CD4-positive, alpha-beta memory T cell (primary cell): ENCODE measurements at regions not wholly inside any gene's neighbourhood (a gene's known extent, or its start where the extent isn't known, plus 50 kb on each side); places are given as distances from the start of the nearest gene placed in this dataset.

ENCODE experiments used
- CTCF ChIA-PET: fragments of 350-600 bp; sonication (Branson Sonifier 250); formaldehyde crosslinking; loops from one replicate; lab custom pipeline; 2021; ENCODE audit warnings: inconsistent platforms; ENCODE audit not compliant: partially characterized antibody; lab: Charles Lee
- POLR2A ChIA-PET: fragments of 350-600 bp; sonication (Branson Sonifier 250); formaldehyde crosslinking; loops from one replicate; lab custom pipeline; 2021; ENCODE audit not compliant: partially characterized antibody; lab: Charles Lee
- DNase-seq, 5 donors: peaks; one replicate each; pipeline versions ENCODE4 v3.0.0 to v3.0.0-alpha.2; 2020 to 2022; ENCODE audit warnings: mixed read lengths in 1 of 5
- H3K27ac ChIP-seq: one replicate; pipeline ENCODE4 v1.7.0; 2013; ENCODE audit warnings: low read depth, low read length
- H3K27me3 ChIP-seq: 2 replicates; pipeline ENCODE4 v1.7.0; 2013; ENCODE audit warnings: mild to moderate bottlenecking, low read length, moderate library complexity; ENCODE audit not compliant: insufficient read depth
- H3K36me3 ChIP-seq: 2 replicates; pipeline ENCODE4 v1.7.0; 2013; ENCODE audit warnings: mild to moderate bottlenecking, low read length, moderate library complexity; ENCODE audit not compliant: insufficient read depth
- H3K4me1 ChIP-seq: 2 replicates; pipeline ENCODE4 v1.7.0; 2013; ENCODE audit warnings: mild to moderate bottlenecking, low read length, moderate library complexity; ENCODE audit not compliant: insufficient read depth
- H3K4me3 ChIP-seq, 2 donors: one replicate each; pipeline ENCODE4 v1.7.0; 2013; ENCODE audit warnings: low read length in 2 of 2, mild to moderate bottlenecking in 1 of 2
- H3K9me3 ChIP-seq, 2 donors: one replicate each; pipeline ENCODE4 v1.7.0; 2013; ENCODE audit warnings: low read length in 2 of 2, control low read depth in 1 of 2; ENCODE audit not compliant: control insufficient read depth in 1 of 2
- H3K27ac Mint-ChIP-seq, 7 donors: one replicate each; pipeline ENCODE4 v1.8.0; 2020 to 2021; ENCODE audit warnings: mixed read lengths in 7 of 7, mild to moderate bottlenecking in 6 of 7, inconsistent platforms in 3 of 7, moderate library complexity in 3 of 7
- H3K27me3 Mint-ChIP-seq, 2 donors: one replicate each; pipeline ENCODE4 v1.8.0; 2020 to 2021; ENCODE audit warnings: mixed read lengths in 2 of 2
- H3K36me3 Mint-ChIP-seq, 2 donors: one replicate each; pipeline ENCODE4 v1.8.0; 2020 to 2021; ENCODE audit warnings: mixed read lengths in 2 of 2, inconsistent platforms in 1 of 2, mild to moderate bottlenecking in 1 of 2
- H3K4me1 Mint-ChIP-seq, 4 donors: one replicate each; pipeline ENCODE4 v1.8.0; 2020 to 2021; ENCODE audit warnings: mixed read lengths in 4 of 4, mild to moderate bottlenecking in 1 of 4
- H3K4me3 Mint-ChIP-seq, 8 donors: one replicate each; pipeline ENCODE4 v1.8.0; 2020 to 2021; ENCODE audit warnings: mixed read lengths in 8 of 8, mild to moderate bottlenecking in 7 of 8, moderate library complexity in 6 of 8, inconsistent platforms in 3 of 8
- H3K9me3 Mint-ChIP-seq, 8 donors: one replicate each; pipeline ENCODE4 v1.8.0; 2020 to 2021; ENCODE audit warnings: mixed read lengths in 8 of 8, mild to moderate bottlenecking in 5 of 8, inconsistent platforms in 3 of 8, moderate library complexity in 1 of 8
- intact Hi-C: fragments of 100-400 bp; cut with micrococcal nuclease; formaldehyde crosslinking; loops from one replicate; pipeline ENCODE4 v1.15.1; 2023

DNA sequence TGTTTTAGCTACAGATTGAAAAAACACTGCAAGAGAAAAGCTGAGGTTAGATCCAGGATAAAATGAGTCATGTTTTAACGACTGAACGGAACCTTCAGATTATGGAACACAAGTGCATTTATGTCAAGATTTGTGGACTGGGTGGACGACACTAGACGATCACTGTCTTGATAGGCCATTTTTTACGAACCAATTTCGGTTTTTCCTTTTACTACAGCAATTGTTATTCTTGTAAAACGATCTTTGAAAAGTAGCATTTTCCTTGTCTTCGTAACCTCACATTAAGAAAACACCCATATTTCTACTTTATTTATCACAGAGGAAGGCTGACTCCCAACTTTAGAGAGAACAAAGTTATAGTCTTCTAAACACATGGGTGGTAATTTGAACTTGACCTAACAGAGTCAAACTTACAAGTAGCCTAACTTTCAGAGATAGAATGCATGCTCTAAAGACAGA, 294.2 kb upstream of the TCF21 start:
- no peak for DNase-seq
- H3K4me1 Mint-ChIP-seq = no peaks in the 10 kb centered on the region

DNA sequence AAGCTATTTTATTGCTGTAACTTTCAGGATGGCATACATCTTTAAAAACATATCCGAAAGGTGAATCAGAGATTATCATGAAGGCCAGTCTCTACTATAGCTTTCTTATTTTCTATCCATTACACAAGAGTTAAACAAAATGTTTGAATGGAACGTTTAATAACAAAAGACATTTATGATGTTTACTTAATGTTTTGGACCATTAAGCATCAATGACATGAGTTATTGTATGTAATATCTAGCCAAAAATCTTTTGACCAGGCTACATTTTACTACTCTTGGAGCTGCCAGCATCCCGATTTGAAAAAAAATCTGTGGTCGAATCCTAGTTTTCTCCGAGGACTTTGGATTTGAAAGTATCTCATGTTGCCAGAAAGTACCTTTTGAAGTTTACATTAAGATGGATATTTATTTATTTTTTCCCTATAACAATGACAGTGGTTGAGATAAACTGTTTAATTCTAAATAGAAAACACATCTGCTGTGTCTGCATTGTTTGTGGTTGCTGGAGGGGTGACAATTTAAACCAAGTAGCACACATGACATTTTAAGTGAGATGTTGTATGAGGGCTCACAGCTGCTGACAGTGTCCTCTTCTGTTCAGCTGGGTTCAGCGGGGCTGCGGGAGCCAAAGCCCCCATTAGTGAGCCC, 293.7 kb upstream of the TCF21 start:
- intact Hi-C loops = no loop called here
- ChIA-PET POLR2A (no interaction called here), CTCF (no interaction called here)
- no peak overlapping the region for H3K27ac ChIP-seq
- Mint-ChIP-seq H3K36me3 (no peaks in the 10 kb centered on the region), H3K9me3 (peaks cover 0 to 2% (median 0%) of the 10 kb centered on the region in 8 donors), H3K27me3 (peaks cover 0 to 1% of the 10 kb centered on the region in 2 donors), H3K4me3 (no peak overlapping the region), H3K4me1 (no peaks in the 10 kb centered on the region), H3K27ac (no peak overlapping the region)
- no peak overlapping the region for H3K4me3 ChIP-seq
- H3K9me3 ChIP-seq = no peaks in the 10 kb centered on the region
- H3K36me3 ChIP-seq = no peaks in the 10 kb centered on the region
- H3K4me1 ChIP-seq = no peaks in the 10 kb centered on the region
- no peaks in the 10 kb centered on the region for H3K27me3 ChIP-seq
- no peak for DNase-seq

More for the DNA sequence above, 294.2 kb upstream of the TCF21 start:
- H3K36me3 Mint-ChIP-seq = no peaks in the 10 kb centered on the region
- Histone ChIP-seq H3K27me3 (no peaks in the 10 kb centered on the region), H3K27ac (no peak overlapping the region), H3K36me3 (no peaks in the 10 kb centered on the region), H3K4me3 (no peak overlapping the region), H3K4me1 (no peaks in the 10 kb centered on the region), H3K9me3 (no peaks in the 10 kb centered on the region)
- no peak overlapping the region for H3K4me3 Mint-ChIP-seq
- no peak overlapping the region for H3K27ac Mint-ChIP-seq
- CTCF ChIA-PET = no interaction called here
- H3K27me3 Mint-ChIP-seq = peaks cover 0 to 1% of the 10 kb centered on the region in 2 donors
- intact Hi-C loops = no loop called here
- peaks cover 0 to 2% (median 0%) of the 10 kb centered on the region in 8 donors for H3K9me3 Mint-ChIP-seq
- POLR2A ChIA-PET = no interaction called here

DNA sequence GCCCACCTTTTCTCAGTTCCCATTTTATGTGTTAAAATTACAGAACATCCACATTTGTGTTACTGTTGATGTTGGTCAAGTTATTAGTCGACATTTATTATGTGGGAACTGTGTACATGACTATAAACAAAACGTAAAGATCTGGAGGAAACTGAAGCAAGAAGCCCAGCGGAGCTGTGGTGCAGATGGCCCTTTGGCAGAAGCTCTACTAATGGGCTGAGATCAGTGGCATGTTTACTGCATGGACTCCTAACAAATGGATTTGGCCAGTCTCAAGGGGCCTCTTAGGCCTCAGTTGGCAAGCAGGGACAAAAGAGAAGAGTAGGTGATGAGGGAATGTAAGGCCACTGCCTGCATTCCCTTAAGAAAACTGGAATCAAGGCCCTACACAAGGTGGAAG, 282.1 kb upstream of the TCF21 start:
- no peaks in the 10 kb centered on the region for H3K9me3 ChIP-seq
- H3K27ac ChIP-seq = no peak overlapping the region
- no peak overlapping the region for H3K4me3 ChIP-seq
- H3K27me3 ChIP-seq = no peaks in the 10 kb centered on the region
- peak in 1 of 5 donors; percentile 30 for DNase-seq
- H3K4me1 ChIP-seq = no peaks in the 10 kb centered on the region
- POLR2A ChIA-PET = no interaction called here
- Mint-ChIP-seq H3K27me3 (no peaks in the 10 kb centered on the region), H3K4me1 (no peaks in the 10 kb centered on the region), H3K9me3 (no peaks in the 10 kb centered on the region), H3K36me3 (no peaks in the 10 kb centered on the region), H3K27ac (no peak overlapping the region), H3K4me3 (no peak overlapping the region)
- CTCF ChIA-PET = no interaction called here
- intact Hi-C loops = no loop called here
- H3K36me3 ChIP-seq = no peaks in the 10 kb centered on the region

DNA sequence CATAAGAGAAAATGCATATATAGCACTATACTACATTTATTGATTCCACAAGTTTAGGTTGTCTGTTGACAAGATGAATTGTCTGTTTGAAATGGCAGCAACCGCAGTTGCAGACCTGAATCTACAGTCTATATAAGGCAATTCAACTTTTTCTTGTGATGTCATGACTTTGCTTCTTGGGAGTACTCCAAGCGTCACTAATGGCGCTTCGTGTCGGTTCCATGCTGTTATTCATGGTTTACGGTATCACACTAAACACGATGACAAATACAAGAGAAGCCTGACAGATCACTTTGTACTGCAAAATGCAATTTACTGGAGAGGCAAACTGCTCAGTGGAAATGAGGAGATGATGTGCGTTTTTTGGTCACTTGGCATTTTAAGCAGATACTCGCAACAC, 280.3 kb upstream of the TCF21 start:
- Mint-ChIP-seq H3K9me3 (no peaks in the 10 kb centered on the region), H3K4me1 (no peaks in the 10 kb centered on the region), H3K4me3 (no peak overlapping the region), H3K36me3 (no peaks in the 10 kb centered on the region), H3K27me3 (peaks cover 2% of the 10 kb centered on the region in 2 donors), H3K27ac (no peak overlapping the region)
- H3K27me3 ChIP-seq = no peaks in the 10 kb centered on the region
- no peaks in the 10 kb centered on the region for H3K9me3 ChIP-seq
- ChIA-PET POLR2A (no interaction called here), CTCF (no interaction called here)
- H3K36me3 ChIP-seq = no peaks in the 10 kb centered on the region
- H3K27ac ChIP-seq = no peak overlapping the region
- no peaks in the 10 kb centered on the region for H3K4me1 ChIP-seq
- intact Hi-C loops = no loop called here
- H3K4me3 ChIP-seq = no peak overlapping the region
- no peak for DNase-seq

DNA sequence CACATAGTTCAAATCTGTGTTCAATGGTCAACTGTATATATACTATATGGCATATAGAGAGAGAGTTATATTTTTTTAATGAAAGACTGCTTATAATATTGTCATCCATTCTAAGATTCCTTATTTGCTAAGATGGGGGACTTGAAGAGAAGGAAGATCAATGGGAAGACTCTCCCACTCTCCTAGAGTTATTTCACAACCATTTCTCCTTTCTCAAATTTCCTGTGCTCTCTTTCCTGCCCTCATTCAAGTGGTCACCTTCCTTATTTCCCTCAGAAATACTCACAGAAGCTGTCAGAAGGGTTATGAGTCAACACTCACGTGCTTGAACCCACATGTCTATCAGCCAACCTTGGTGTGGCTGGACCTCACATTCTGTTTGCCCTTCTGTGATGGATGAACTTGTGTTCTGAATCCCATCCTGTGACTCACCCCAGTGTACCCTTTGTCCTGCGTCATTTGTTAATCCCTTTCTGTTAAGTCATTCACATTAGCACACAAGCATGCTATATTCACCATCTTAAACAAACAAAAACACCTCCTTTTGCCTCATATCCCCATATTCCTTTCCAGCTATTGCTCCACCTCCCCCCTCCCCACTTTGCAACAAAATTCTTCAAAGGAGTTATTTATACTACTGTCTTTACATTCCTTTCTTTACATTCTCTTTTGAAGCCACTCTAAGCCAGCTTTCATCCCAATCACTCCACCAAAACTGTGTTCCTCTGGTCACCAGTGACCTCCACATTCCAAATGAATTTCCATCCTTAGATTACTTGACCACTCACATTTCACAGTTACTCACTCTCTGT, 279.3 kb upstream of the TCF21 start:
- no peaks in the 10 kb centered on the region for H3K4me1 ChIP-seq
- H3K36me3 Mint-ChIP-seq = no peaks in the 10 kb centered on the region
- no peak overlapping the region for H3K4me3 ChIP-seq
- intact Hi-C loops = no loop called here
- H3K9me3 Mint-ChIP-seq = no peaks in the 10 kb centered on the region
- no peaks in the 10 kb centered on the region for H3K9me3 ChIP-seq
- no peaks in the 10 kb centered on the region for H3K4me1 Mint-ChIP-seq
- POLR2A ChIA-PET = no interaction called here
- DNase-seq = no peak
- H3K36me3 ChIP-seq = no peaks in the 10 kb centered on the region
- H3K27me3 ChIP-seq = no peaks in the 10 kb centered on the region
- CTCF ChIA-PET = no interaction called here
- H3K4me3 Mint-ChIP-seq = no peak overlapping the region
- H3K27ac ChIP-seq = no peak overlapping the region
- no peak overlapping the region for H3K27ac Mint-ChIP-seq
- H3K27me3 Mint-ChIP-seq = peaks cover 2% of the 10 kb centered on the region in 2 donors

DNA sequence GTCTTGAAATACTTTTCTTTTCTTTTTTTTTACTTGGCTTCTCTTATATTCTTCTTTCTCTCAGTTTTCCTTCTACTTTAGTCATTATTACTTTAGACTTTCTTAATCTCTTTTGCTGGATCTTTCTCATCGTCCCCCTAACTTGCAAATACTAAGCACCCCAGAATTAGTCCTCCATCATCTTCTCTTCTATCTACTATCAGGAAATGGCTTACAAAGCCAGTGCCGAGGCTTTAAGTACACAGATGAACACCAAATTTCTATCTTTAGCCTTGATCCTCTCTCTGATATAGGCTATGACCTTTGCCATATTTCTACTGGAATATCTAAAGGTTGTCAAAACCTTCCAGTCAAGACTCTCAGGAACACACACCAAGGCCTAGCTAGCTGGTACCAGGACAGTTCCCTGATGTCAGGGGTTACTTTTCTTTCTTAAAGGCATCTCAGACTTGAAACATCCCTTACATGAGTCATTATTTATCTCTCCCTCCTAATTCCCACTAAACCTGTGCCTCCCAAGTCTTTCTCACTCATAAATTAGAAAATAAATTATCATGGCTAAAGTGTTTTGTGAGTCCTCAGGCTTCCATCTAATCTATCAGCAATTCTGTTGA, 278.6 kb upstream of the TCF21 start:
- Mint-ChIP-seq H3K27me3 (peaks cover 2% of the 10 kb centered on the region in 2 donors), H3K27ac (no peak overlapping the region), H3K4me3 (no peak overlapping the region), H3K4me1 (no peaks in the 10 kb centered on the region), H3K9me3 (no peaks in the 10 kb centered on the region), H3K36me3 (no peaks in the 10 kb centered on the region)
- Histone ChIP-seq H3K27me3 (no peaks in the 10 kb centered on the region), H3K27ac (no peak overlapping the region), H3K36me3 (no peaks in the 10 kb centered on the region), H3K9me3 (no peaks in the 10 kb centered on the region), H3K4me1 (no peaks in the 10 kb centered on the region), H3K4me3 (no peak overlapping the region)
- POLR2A ChIA-PET = no interaction called here
- CTCF ChIA-PET = no interaction called here
- intact Hi-C loops = no loop called here
- DNase-seq = no peak

DNA sequence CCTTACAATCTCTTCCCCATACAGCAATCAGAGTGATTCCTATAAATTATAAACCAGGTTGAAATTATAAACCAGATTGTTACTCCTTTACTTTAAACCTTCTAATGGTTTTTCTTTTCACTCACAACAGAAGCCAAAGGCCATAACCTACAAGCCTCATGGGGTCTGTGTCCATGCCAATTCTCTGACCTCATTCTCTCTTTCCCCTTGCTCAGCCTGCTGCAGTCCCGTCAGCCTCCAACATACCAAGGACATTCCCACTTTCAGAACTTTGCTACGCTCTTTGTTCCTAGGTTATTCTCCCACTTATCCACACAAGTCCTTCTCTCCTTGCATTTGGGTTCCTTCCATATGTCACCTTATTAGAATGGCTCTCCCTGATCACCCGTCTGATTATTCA, 277.9 kb upstream of the TCF21 start:
- ChIA-PET CTCF (no interaction called here), POLR2A (no interaction called here)

More for the DNA sequence above, 277.9 kb upstream of the TCF21 start:
- Mint-ChIP-seq H3K4me1 (no peaks in the 10 kb centered on the region), H3K36me3 (no peaks in the 10 kb centered on the region), H3K4me3 (no peak overlapping the region), H3K9me3 (peaks cover 0 to 3% (median 0%) of the 10 kb centered on the region in 8 donors), H3K27ac (no peak overlapping the region), H3K27me3 (peaks cover 2 to 4% of the 10 kb centered on the region in 2 donors)
- Histone ChIP-seq H3K9me3 (no peaks in the 10 kb centered on the region), H3K27ac (no peak overlapping the region), H3K27me3 (no peaks in the 10 kb centered on the region), H3K36me3 (no peaks in the 10 kb centered on the region), H3K4me3 (no peak overlapping the region), H3K4me1 (no peaks in the 10 kb centered on the region)
- intact Hi-C loops = no loop called here
- DNase-seq = no peak
